ENCODE measurements at regions not wholly inside any gene's neighbourhood (a gene's known extent, or its start where the extent isn't known, plus 50 kb on each side); places are given as distances from the start of the nearest gene placed in this dataset.
"Not testable (repeated sequence)": the region's sequence is repeated elsewhere in the genome, so short reads cannot be mapped to it uniquely, and the experiment has no call there.

- Histone ChIP-seq H3K4me3 (ENCODE audit: low read depth, low read length) (no peak overlapping the region), H3K36me3 (no peaks in the 10 kb centered on the region), H3K4me1 (no peaks in the 10 kb centered on the region), H3K27me3 (no peaks in the 10 kb centered on the region), H3K9me3 (no peaks in the 10 kb centered on the region)
- TF ChIP-seq, protein P1, sequence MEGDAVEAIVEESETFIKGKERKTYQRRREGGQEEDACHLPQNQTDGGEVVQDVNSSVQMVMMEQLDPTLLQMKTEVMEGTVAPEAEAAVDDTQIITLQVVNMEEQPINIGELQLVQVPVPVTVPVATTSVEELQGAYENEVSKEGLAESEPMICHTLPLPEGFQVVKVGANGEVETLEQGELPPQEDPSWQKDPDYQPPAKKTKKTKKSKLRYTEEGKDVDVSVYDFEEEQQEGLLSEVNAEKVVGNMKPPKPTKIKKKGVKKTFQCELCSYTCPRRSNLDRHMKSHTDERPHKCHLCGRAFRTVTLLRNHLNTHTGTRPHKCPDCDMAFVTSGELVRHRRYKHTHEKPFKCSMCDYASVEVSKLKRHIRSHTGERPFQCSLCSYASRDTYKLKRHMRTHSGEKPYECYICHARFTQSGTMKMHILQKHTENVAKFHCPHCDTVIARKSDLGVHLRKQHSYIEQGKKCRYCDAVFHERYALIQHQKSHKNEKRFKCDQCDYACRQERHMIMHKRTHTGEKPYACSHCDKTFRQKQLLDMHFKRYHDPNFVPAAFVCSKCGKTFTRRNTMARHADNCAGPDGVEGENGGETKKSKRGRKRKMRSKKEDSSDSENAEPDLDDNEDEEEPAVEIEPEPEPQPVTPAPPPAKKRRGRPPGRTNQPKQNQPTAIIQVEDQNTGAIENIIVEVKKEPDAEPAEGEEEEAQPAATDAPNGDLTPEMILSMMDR (IDR thresholded peaks at IDR 0.05; ENCODE audit: low read depth, low read length), result no peak
- no peak for DNase-seq
Observed at GRCh38 chr3:5980475-5980874, 793.0 kb downstream of the EDEM1 start.

DNA sequence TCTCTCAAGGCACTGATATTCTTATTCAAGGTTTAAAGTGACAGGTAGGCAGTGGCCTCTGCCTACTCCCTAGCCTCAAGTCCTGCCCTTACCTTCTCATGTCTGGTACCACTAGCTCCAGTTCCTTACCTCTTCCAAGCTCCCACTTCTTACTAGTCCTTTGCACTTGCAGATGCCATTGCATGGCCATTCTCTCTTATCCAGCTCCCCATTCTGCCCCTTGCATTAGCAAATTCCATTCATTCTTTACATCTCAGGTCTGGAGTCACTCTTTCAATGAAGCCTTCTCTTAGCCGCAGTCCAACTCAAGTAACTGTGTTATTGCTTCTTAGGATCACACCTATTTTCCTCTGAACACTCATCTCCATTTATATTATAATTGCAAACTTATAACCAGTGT lies 807.1 kb downstream of the EDEM1 start:
- no peak for DNase-seq
- H3K27me3 ChIP-seq, result no peaks in the 10 kb centered on the region
- TF ChIP-seq, protein P1 (IDR thresholded peaks at IDR 0.05; ENCODE audit: low read depth, low read length), result no peak
- H3K4me1 ChIP-seq, result no peaks in the 10 kb centered on the region
- no peaks in the 10 kb centered on the region for H3K9me3 ChIP-seq
- no peak overlapping the region for H3K4me3 ChIP-seq (ENCODE audit: low read depth, low read length)
- no peaks in the 10 kb centered on the region for H3K36me3 ChIP-seq

DNA sequence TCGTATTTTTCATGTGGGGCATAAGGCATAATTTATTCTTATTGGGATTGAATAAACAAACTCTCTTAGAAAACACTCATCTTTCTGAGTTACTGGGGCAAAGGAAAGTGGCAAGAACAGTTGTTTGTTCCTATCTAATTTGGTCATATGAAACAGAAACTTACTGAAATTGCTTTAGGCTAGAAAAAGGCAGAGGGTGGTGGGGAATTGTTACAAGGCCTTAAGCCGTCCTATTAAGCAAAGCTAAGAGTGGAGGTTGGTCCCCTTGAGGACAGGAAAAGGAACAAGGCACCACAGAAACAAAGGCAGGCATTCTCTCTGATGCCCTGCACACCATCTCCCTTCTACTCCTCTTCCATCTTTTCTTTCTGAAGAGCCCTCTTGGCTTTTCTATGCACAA lies 830.9 kb downstream of the EDEM1 start:
- TF ChIP-seq, protein P1 (IDR thresholded peaks at IDR 0.05; ENCODE audit: low read depth, low read length), result no peak
- Histone ChIP-seq H3K27me3 (no peaks in the 10 kb centered on the region), H3K4me1 (no peaks in the 10 kb centered on the region), H3K36me3 (no peaks in the 10 kb centered on the region), H3K4me3 (ENCODE audit: low read depth, low read length) (no peak overlapping the region), H3K9me3 (no peaks in the 10 kb centered on the region)
- DNase-seq, result no peak

GRCh38 chr3:6022621-6023020 lies 835.1 kb downstream of the EDEM1 start:
- no peak for DNase-seq
- no peaks in the 10 kb centered on the region for H3K4me1 ChIP-seq
- no peaks in the 10 kb centered on the region for H3K27me3 ChIP-seq
- no peak overlapping the region for H3K4me3 ChIP-seq (ENCODE audit: low read depth, low read length)
- no peaks in the 10 kb centered on the region for H3K36me3 ChIP-seq
- TF ChIP-seq, protein P1 (IDR thresholded peaks at IDR 0.05; ENCODE audit: low read depth, low read length), result no peak
- H3K9me3 ChIP-seq, result no peaks in the 10 kb centered on the region

DNA sequence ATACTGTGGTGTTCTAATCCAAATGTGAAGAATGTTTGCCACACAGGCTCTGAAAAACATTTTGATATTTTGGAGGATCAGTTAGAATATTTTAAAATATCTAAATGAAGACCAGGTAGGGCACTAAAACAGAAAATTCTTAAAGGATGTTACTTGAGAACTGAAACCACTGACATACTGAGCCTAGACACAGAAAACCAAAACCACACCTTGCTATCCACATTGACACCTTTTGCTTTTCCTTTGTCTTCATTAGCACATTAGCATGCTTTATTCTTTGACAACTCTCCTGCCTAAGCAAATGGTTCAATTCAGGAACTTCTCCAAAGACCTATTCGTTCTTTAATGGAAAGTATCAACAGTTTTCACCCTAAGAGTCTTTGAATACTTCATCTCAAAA lies 835.9 kb upstream of the GRM7 start:
- TF ChIP-seq, protein P1 (IDR thresholded peaks at IDR 0.05; ENCODE audit: low read depth, low read length), result no peak
- DNase-seq, result no peak
- Histone ChIP-seq H3K36me3 (no peaks in the 10 kb centered on the region), H3K27me3 (no peaks in the 10 kb centered on the region), H3K4me1 (no peaks in the 10 kb centered on the region), H3K9me3 (no peaks in the 10 kb centered on the region), H3K4me3 (ENCODE audit: low read depth, low read length) (no peak overlapping the region)

DNA sequence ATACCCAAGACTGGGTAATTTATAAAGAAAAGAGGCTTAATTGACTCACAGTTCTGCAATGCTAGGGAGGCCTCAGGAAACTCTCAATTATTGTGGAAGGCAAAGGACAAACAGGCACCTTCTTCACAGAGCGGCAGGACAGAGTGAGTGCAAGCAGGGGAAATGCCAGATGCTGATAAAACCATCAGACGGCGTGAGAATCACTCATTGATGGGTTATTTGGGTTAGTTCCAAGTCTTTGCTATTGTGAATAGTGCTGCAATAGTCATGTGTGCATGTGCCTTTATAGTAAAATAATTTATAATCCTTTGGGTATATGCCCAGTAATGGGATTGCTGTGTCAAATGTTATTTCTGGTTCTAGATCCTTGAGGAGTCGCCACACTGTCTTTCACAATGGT lies 830.3 kb upstream of the GRM7 start:
- not testable (repeated sequence) for H3K9me3 ChIP-seq; H3K4me3 ChIP-seq (ENCODE audit: low read depth, low read length); DNase-seq; H3K36me3 ChIP-seq; H3K27me3 ChIP-seq; H3K4me1 ChIP-seq

- H3K4me3 ChIP-seq (ENCODE audit: low read depth, low read length), result no peak overlapping the region
- H3K4me1 ChIP-seq, result no peaks in the 10 kb centered on the region
- no peak for DNase-seq
- H3K27me3 ChIP-seq, result no peaks in the 10 kb centered on the region
- H3K36me3 ChIP-seq, result no peaks in the 10 kb centered on the region
- TF ChIP-seq, protein P1 (IDR thresholded peaks at IDR 0.05; ENCODE audit: low read depth, low read length), result no peak
- no peaks in the 10 kb centered on the region for H3K9me3 ChIP-seq
Observed at GRCh38 chr3:6035626-6036025, 825.3 kb upstream of the GRM7 start.
